ENCODE measurements at regions not wholly inside any gene's neighbourhood (a gene's known extent, or its start where the extent isn't known, plus 50 kb on each side); places are given as distances from the start of the nearest gene placed in this dataset.
"Not testable (repeated sequence)": the region's sequence is repeated elsewhere in the genome, so short reads cannot be mapped to it uniquely, and the experiment has no call there.

DNA sequence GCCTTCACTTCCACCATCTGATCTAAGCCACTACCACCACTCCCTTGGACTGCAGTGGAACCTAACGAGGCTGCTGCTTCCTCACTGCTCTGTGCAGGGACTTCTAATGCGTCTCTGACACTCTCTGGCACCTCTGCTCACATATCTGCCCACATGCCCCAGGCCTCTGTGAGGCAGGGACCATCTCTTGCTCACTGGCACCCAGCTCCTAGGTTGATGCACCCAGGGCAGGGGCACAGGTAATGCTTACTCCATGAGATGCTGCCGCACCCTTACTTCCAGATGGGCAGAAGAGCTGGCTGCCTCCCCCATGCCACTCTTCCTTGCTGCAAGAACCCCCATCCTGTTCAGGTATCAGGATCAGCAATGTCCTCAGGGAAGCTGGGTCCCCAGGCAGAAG is 294.0 kb upstream of the HS6ST1 start:
- no peaks in the 10 kb centered on the region for H3K36me3 Mint-ChIP-seq
- POLR2A ChIA-PET = no interaction called here
- ATAC-seq (no peak), DNase-seq (ENCODE audit: low spot score) (no peak)
- CTCF ChIA-PET = no interaction called here
- no peak for TF ChIP-seq ATF1 (CRISPR knock-in tag; IDR thresholded peaks at IDR 0.05)
- TF ChIP-seq OVOL2 (CRISPR knock-in tag; IDR thresholded peaks at IDR 0.05; ENCODE audit: borderline replicate concordance) = no peak
- no peak for TF ChIP-seq TP53 (CRISPR knock-in tag; IDR thresholded peaks at IDR 0.05)
- no peak for TF ChIP-seq IRF2 (CRISPR knock-in tag; IDR thresholded peaks at IDR 0.05; ENCODE audit: borderline replicate concordance, low read depth)
- H3K27me3 Mint-ChIP-seq (ENCODE audit: low read depth) = no peaks in the 10 kb centered on the region; the same call in 1 of the 2 replicates
- H3K9me3 Mint-ChIP-seq = peaks cover 6% of the 10 kb centered on the region
- peaks cover 9% of the 10 kb centered on the region; the same call in 1 of the 2 replicates for H3K4me1 Mint-ChIP-seq
- H3K4me3 Mint-ChIP-seq = no peak overlapping the region
- H3K27ac Mint-ChIP-seq = no peak overlapping the region

DNA sequence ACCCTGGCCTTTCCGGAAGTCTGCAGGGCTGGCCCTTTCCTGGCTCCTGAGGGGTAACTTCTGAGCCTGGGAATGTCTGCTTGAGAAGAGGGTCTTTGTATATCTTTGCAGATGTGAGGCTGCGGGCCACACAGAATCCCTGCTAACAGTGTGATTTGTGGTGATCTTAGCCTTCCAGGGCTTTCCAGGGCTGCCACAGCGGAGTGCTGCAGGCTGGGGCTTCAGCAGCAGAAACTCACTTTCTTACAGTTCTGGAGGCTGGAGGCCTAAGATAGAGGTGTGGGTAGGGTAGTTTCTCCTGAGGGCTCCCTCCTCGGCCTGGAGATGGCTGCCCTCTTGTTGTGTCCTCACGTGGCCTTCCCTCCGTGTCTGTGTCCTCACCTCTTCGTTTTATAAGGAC is 294.7 kb upstream of the HS6ST1 start:
- no peak for DNase-seq (ENCODE audit: low spot score)
- TF ChIP-seq, protein P1, sequence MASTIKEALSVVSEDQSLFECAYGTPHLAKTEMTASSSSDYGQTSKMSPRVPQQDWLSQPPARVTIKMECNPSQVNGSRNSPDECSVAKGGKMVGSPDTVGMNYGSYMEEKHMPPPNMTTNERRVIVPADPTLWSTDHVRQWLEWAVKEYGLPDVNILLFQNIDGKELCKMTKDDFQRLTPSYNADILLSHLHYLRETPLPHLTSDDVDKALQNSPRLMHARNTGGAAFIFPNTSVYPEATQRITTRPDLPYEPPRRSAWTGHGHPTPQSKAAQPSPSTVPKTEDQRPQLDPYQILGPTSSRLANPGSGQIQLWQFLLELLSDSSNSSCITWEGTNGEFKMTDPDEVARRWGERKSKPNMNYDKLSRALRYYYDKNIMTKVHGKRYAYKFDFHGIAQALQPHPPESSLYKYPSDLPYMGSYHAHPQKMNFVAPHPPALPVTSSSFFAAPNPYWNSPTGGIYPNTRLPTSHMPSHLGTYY (CRISPR knock-in tag; IDR thresholded peaks at IDR 0.05) = no peak
- TF ChIP-seq JAZF1 (CRISPR knock-in tag; IDR thresholded peaks at IDR 0.05) (no peak), EMX1 (CRISPR knock-in tag; IDR thresholded peaks at IDR 0.05) (no peak), ZNF219 (CRISPR knock-in tag; IDR thresholded peaks at IDR 0.05; ENCODE audit: borderline replicate concordance) (no peak)
- peaks cover 5% of the 10 kb centered on the region; the same call in 1 of the 2 replicates for H3K4me1 Mint-ChIP-seq
- ChIA-PET POLR2A (no interaction called here), CTCF (no interaction called here)
- no peak overlapping the region for H3K4me3 Mint-ChIP-seq
- no peak for ATAC-seq
- H3K27me3 Mint-ChIP-seq (ENCODE audit: low read depth) = no peaks in the 10 kb centered on the region; the same call in 1 of the 2 replicates
- no peak overlapping the region for H3K27ac Mint-ChIP-seq
- peaks cover 11% of the 10 kb centered on the region for H3K9me3 Mint-ChIP-seq
- H3K36me3 Mint-ChIP-seq = no peaks in the 10 kb centered on the region

DNA sequence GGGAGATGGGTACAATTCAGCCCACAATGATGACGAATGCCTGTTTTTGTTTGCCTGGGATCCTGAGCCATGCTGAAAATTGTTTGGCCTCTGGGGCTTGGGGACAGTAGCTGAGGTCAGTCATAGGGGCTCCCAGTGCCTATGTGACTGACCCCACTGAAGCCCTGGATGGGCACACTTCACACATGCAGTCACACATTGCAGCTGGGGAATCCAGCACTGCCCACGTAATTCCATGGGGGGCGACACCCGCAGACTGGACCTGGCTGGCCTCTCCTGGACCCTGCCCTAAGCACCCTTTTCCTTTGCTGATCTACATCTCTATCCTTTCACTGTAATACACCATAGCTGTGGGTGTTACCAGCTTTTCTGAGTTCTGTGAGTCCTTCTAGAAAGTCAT is 295.2 kb upstream of the HS6ST1 start:
- peaks cover 5% of the 10 kb centered on the region for H3K36me3 Mint-ChIP-seq
- ATAC-seq (no peak), DNase-seq (ENCODE audit: low spot score) (no peak)
- TF ChIP-seq, protein P2, sequence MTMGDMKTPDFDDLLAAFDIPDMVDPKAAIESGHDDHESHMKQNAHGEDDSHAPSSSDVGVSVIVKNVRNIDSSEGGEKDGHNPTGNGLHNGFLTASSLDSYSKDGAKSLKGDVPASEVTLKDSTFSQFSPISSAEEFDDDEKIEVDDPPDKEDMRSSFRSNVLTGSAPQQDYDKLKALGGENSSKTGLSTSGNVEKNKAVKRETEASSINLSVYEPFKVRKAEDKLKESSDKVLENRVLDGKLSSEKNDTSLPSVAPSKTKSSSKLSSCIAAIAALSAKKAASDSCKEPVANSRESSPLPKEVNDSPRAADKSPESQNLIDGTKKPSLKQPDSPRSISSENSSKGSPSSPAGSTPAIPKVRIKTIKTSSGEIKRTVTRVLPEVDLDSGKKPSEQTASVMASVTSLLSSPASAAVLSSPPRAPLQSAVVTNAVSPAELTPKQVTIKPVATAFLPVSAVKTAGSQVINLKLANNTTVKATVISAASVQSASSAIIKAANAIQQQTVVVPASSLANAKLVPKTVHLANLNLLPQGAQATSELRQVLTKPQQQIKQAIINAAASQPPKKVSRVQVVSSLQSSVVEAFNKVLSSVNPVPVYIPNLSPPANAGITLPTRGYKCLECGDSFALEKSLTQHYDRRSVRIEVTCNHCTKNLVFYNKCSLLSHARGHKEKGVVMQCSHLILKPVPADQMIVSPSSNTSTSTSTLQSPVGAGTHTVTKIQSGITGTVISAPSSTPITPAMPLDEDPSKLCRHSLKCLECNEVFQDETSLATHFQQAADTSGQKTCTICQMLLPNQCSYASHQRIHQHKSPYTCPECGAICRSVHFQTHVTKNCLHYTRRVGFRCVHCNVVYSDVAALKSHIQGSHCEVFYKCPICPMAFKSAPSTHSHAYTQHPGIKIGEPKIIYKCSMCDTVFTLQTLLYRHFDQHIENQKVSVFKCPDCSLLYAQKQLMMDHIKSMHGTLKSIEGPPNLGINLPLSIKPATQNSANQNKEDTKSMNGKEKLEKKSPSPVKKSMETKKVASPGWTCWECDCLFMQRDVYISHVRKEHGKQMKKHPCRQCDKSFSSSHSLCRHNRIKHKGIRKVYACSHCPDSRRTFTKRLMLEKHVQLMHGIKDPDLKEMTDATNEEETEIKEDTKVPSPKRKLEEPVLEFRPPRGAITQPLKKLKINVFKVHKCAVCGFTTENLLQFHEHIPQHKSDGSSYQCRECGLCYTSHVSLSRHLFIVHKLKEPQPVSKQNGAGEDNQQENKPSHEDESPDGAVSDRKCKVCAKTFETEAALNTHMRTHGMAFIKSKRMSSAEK (CRISPR knock-in tag; IDR thresholded peaks at IDR 0.05; ENCODE audit: borderline replicate concordance) = no peak
- TF ChIP-seq TEAD1 (CRISPR knock-in tag; IDR thresholded peaks at IDR 0.05) = no peak
- TF ChIP-seq, protein P3, sequence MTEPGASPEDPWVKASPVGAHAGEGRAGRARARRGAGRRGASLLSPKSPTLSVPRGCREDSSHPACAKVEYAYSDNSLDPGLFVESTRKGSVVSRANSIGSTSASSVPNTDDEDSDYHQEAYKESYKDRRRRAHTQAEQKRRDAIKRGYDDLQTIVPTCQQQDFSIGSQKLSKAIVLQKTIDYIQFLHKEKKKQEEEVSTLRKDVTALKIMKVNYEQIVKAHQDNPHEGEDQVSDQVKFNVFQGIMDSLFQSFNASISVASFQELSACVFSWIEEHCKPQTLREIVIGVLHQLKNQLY (CRISPR knock-in tag; IDR thresholded peaks at IDR 0.05) = no peak
- TF ChIP-seq, protein P4, sequence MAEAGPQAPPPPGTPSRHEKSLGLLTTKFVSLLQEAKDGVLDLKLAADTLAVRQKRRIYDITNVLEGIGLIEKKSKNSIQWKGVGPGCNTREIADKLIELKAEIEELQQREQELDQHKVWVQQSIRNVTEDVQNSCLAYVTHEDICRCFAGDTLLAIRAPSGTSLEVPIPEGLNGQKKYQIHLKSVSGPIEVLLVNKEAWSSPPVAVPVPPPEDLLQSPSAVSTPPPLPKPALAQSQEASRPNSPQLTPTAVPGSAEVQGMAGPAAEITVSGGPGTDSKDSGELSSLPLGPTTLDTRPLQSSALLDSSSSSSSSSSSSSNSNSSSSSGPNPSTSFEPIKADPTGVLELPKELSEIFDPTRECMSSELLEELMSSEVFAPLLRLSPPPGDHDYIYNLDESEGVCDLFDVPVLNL (CRISPR knock-in tag; IDR thresholded peaks at IDR 0.05; ENCODE audit: borderline replicate concordance, low read depth) = no peak
- no peak for TF ChIP-seq HMGA2 (CRISPR knock-in tag; IDR thresholded peaks at IDR 0.05)
- TF ChIP-seq ZNF671 (CRISPR knock-in tag; IDR thresholded peaks at IDR 0.05) = no peak
- TF ChIP-seq NR2C2 (CRISPR knock-in tag; IDR thresholded peaks at IDR 0.05) = no peak
- TF ChIP-seq ESRRA (CRISPR knock-in tag; IDR thresholded peaks at IDR 0.05; ENCODE audit: borderline replicate concordance) = no peak
- no peak for TF ChIP-seq ATF1 (CRISPR knock-in tag; IDR thresholded peaks at IDR 0.05)
- TF ChIP-seq ZBTB21 (CRISPR knock-in tag; IDR thresholded peaks at IDR 0.05; ENCODE audit: borderline replicate concordance) = no peak
- TF ChIP-seq, protein P5, sequence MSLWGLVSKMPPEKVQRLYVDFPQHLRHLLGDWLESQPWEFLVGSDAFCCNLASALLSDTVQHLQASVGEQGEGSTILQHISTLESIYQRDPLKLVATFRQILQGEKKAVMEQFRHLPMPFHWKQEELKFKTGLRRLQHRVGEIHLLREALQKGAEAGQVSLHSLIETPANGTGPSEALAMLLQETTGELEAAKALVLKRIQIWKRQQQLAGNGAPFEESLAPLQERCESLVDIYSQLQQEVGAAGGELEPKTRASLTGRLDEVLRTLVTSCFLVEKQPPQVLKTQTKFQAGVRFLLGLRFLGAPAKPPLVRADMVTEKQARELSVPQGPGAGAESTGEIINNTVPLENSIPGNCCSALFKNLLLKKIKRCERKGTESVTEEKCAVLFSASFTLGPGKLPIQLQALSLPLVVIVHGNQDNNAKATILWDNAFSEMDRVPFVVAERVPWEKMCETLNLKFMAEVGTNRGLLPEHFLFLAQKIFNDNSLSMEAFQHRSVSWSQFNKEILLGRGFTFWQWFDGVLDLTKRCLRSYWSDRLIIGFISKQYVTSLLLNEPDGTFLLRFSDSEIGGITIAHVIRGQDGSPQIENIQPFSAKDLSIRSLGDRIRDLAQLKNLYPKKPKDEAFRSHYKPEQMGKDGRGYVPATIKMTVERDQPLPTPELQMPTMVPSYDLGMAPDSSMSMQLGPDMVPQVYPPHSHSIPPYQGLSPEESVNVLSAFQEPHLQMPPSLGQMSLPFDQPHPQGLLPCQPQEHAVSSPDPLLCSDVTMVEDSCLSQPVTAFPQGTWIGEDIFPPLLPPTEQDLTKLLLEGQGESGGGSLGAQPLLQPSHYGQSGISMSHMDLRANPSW (CRISPR knock-in tag; conservative IDR thresholded peaks at IDR 0.05; ENCODE audit: low read depth) = no peak
- no peak for TF ChIP-seq NFATC4 (CRISPR knock-in tag; IDR thresholded peaks at IDR 0.05)
- TF ChIP-seq, protein P6, sequence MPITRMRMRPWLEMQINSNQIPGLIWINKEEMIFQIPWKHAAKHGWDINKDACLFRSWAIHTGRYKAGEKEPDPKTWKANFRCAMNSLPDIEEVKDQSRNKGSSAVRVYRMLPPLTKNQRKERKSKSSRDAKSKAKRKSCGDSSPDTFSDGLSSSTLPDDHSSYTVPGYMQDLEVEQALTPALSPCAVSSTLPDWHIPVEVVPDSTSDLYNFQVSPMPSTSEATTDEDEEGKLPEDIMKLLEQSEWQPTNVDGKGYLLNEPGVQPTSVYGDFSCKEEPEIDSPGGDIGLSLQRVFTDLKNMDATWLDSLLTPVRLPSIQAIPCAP (CRISPR knock-in tag; IDR thresholded peaks at IDR 0.05) = no peak
- no peaks in the 10 kb centered on the region; the same call in 1 of the 2 replicates for H3K27me3 Mint-ChIP-seq (ENCODE audit: low read depth)
- 0 out of 2 replicates have a peak, but pooled peaks cover 3% of the 10 kb centered on the region for H3K4me1 Mint-ChIP-seq
- H3K9me3 Mint-ChIP-seq = peaks cover 16% of the 10 kb centered on the region
- H3K27ac Mint-ChIP-seq = no peak overlapping the region
- ChIA-PET CTCF (no interaction called here), POLR2A (no interaction called here)
- no peak overlapping the region for H3K4me3 Mint-ChIP-seq

DNA sequence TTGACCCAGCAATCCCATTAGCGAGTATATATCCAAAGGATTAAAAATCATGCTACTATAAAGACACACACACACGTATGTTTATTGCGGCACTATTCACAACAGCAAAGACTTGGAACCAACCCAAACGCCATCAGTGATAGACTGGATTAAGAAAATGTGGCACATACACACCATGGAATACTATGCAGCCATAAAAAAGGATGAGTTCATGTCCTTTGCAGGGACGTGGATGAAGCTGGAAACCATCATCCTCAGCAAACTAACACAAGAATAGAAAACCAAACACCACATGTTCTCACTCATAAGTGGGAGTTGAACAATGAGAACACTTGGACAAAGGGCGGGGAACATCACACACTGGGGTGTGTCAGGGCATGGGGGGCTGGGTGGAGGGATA is 296.2 kb upstream of the HS6ST1 start:
- H3K4me3 Mint-ChIP-seq = not testable (repeated sequence)

More for the DNA sequence above, 296.2 kb upstream of the HS6ST1 start:
- H3K27me3 Mint-ChIP-seq (ENCODE audit: low read depth); POLR2A ChIA-PET; CTCF ChIA-PET; H3K27ac Mint-ChIP-seq; DNase-seq (ENCODE audit: low spot score); H3K4me1 Mint-ChIP-seq; ATAC-seq; H3K36me3 Mint-ChIP-seq: not testable (repeated sequence)
- peaks cover 17% of the 10 kb centered on the region for H3K9me3 Mint-ChIP-seq
